GM19035 (cell line): ENCODE measurements at regions not wholly inside any gene's neighbourhood (a gene's known extent, or its start where the extent isn't known, plus 50 kb on each side); places are given as distances from the start of the nearest gene placed in this dataset.

Experiments
- ATAC-seq: cut with Tn5 transposase; IDR thresholded peaks from one replicate; pipeline ENCODE4 v1.9.1; 2021; ENCODE audit not compliant: unreplicated experiment

DNA sequence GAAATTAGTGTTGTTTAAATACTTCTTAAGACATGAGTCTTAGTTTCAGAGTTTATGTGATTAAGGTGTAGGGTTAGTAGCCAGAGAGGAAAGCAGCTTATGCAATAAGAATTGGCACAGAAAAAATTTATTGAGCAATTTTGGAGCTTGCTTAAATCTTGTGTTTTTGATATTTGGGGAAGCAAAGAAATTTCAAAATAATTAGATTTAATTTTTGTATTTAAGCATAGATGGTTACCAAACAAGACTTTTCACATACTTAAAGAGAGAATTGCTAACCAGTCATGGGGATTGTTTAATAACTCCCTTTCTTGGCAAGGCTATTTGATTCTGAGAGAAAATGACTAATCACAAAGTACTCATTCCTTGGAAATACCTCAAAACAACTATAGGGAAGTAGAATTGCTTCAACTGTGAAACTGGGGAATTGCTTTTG lies 202.0 kb upstream of the GRID2 start:
- ATAC-seq = no peak

DNA sequence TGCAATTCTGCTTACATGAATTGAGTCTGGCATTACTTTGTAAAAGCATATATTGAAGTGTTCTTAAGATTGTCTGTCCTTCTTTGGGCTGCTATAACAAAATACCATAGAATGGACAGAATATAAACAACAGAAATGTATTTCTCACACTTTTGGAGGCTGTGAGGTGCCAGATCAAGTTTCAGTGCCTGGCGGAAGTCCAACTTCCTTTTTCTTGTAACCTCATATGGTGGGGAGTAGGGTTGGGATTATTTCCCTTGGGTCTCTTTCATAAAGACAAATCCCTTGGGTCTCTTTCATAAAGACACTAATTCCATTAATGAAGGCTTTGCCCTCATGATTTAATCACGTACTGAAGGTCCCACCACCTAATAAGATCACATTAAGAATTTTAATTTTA lies 199.3 kb upstream of the GRID2 start:
- ATAC-seq = no peak

DNA sequence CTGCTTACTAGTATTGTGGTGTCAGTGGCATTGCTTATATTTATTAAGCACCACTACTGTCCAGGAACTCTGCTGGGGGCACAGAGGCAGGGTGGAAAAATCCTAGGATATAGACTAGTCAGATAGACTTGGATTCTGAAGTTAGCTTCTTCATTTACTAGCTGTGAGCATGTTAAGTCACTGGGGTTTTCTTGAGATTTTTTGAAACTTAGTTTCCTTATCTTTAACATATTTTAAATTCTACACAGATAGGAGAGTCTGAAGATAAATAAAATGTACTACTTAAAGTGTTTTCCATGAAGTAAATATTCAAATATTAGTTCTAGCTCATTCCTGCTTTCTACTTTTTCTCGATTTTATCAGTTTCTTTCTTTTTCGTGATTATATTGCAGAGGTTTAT lies 196.9 kb upstream of the GRID2 start:
- ATAC-seq = no peak

DNA sequence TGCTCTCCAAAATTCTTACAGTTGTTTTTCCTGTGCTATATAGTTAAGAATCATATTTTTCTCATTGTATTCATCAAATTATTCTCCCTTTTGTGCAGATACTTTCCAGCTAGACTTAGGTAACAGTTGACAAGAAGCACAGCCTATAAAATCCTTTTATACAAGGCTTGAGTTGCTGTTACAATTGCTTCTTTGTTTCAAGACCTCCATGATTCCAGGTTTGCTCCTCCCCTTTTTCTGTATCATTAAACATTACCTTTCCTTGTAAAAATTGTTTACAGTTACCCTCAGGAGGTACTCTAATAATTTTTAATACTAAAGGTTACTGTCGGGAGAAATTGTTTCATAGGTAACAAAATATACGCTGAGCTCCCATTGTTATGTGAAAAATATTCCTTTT lies 192.3 kb upstream of the GRID2 start:
- no peak for ATAC-seq

DNA sequence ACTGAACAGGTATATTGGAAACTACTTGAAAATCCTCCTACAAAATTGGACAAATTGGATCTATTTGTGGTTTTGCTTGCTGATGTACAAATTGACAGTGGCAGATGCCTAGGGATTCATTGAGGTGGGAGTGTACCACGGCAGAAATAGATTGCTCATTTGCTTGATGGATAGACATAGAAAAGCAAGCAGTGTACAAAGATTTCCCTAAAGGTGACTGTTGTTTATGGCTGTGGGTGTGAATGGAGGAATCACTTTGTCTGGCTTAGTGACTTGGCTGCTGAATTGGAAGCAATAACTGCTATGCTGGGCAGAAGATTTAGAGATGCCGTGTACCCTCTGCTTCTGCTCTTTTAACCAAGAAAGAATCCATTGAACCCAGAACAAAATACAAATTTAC lies 191.0 kb upstream of the GRID2 start:
- ATAC-seq = no peak

DNA sequence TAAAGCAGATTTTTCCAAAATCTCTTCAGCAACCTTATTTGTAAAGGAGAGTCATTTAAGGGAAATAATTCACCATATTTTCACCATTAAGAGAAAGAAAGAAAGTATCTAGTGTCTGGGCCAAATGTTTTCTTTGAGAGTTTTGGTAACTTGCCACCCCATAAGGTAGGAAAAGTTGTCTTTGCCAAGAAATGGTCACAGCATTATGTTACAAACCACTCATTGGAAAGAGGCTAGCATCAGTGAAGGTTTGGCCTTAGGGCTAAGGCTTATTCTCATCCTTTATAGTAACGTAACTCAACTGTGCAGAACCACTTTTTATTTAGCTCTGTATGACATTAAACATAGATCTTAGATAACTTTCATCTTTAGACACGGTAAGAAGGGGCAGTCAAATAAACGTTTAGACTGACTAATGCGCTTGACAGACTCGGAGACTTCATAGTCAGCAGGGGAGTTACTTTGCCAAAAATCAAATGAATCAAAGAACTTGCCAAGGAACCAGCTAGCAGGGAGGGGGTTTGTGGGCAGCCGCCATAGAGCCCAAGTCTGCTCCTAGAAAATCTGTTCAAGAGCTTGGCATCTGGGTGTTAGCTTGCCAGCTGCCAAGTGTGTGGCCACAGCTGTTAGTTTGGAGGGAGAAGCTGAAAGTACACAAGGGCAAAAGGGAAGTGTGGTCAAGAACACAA lies 182.8 kb upstream of the GRID2 start:
- ATAC-seq = no peak

DNA sequence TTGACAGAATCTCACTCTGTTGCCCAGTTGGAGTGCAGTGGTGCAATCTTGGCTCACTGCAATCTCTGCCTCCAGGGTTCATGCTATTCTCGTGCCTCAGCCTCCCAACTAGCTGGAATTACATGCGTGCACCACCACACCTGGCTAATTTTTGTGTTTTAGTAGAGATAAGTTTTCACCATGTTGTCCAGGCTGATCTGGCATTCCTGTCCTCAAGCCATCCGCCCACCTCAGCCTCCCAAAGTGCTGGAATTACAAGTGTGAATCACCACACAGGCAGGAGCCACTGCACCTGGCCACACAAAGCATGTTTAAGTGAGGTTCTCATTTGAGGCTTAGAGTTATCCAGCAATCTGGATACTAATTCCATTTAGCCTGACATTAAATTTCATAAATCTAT lies 180.9 kb upstream of the GRID2 start:
- no peak for ATAC-seq

DNA sequence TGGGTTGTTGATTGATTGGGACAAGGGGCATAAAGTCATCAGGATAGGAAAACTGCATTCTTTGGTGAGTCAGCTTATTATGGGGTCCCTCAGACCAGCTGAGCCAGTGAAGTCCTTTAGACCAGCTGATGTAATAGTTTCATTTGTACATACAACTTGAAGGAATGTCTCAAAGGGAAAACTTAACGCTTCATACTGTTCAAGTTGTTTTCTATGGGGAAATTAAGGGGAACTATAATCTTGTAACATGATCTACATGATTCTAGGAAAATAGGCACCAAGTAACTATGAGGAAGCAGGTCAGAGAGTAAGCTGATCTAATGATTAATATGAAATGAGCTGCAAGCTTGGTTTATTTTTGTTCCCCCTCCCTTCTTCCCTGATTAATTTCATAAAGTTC lies 175.1 kb upstream of the GRID2 start:
- no peak for ATAC-seq

DNA sequence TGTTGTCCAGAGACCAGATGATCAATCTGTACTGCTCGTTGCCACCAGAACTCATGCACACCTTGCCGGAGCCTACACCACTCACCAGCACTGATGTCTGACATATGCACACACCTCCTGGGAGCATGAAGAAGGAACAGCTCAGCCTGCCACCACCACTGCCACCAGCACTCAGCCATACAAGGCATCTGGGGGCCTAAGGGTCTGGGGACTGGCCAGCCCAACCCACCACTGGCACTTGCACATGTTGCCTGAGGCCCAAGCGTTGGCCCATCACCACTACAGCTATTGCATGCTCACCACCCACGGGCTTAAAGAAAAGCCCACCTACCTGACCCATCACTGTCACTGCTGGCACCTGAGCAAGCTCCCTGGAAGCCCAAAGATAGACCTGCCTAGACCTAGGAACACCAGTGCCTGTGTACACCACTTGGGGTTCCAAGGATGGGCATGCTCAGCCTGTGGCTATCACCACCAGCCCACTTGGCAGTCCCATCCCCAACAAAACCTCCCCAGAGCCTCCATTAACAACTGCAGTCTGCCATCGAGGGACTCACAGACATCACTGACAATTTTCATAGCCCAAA lies 174.3 kb upstream of the GRID2 start:
- no peak for ATAC-seq

DNA sequence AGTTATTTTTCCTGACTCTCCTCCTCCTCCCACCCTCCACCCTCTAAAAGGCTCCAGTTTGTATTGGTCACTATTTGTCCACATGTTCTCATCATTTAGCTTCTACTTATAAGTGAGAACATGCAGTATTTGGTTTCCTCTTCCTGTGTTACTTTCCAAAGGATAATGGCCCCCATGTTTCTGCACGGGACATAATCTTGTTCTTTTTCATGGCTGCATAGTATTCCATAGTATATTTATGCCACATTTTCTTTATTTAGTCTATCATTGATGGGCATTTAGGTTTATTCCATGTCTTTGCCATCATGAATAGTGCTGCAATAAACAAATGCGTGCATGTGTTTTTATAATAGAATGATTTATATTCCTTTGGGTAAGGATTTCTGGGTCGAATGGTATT lies 167.3 kb upstream of the GRID2 start:
- no peak for ATAC-seq

DNA sequence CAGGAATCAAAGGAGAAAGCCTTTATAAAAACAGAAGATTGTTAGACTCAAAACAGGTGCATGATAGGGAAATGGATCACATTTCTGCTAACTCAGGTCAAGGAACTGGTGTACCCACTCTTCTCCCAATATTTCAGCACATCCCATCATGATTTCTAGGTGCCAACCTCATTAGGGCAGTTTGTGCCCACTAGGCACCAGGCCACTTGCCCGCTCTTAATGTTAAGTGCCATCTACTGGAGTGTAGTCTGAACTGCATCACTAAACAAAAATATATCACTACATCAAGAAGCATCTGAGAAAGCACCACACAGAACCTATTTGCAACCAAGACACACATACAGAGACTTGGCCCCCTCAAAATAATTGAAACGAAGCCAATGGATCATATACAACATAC lies 140.4 kb upstream of the GRID2 start:
- ATAC-seq = no peak

DNA sequence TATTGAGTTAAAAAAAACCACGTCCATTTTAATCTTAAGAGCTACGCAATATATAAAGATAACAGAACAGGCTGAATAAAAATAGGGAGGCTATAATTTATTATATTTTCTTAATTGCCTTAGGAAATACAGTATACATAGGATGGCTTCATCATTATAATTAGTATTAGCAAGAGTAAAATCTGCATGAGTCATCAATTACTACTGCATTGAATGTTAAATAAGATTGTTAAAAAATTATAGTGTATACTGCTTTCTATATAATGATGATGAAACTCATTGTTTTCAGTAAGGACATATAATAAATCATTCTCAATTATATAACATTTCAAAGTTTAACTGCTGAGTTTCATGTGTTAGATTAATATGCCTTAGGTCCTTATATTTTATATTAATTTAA lies 133.4 kb upstream of the GRID2 start:
- no peak for ATAC-seq

DNA sequence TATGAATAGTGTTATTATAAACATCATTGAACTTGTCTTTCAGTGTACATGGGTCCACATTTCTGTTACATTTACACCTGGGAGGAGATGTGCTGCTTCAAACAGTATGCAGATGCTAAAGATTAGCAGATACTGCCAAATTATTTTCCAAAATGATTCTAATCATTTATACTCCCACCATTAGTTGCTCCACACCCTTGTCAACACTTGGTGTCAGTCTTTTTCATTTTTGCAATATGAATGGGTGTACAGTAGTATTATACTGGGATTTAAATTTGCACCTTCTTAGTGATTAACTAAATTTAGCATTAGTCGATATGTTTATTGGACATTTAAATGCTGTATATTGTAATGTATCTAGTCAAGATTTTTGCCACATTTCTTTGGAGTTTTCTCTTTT lies 131.6 kb upstream of the GRID2 start:
- ATAC-seq = no peak

DNA sequence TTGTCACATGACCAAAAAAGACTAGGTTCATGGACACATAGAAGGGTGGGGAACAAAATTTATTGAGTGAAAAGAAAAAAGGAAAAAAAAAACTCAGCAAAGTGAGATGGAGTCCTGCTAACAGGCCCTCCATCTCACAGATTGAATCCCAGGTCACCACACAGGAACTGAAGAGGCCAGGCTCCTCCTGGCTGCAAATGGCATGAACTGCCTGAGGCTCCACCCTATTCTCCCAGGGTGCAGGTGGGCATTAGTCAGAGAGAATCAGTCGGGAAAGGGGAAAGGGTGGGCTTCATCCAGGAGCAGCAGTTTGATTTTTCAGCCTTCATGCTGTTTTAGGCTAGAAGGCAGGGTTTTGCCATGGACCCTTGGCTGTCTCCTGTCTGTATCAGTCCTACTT lies 128.5 kb upstream of the GRID2 start:
- no peak for ATAC-seq

DNA sequence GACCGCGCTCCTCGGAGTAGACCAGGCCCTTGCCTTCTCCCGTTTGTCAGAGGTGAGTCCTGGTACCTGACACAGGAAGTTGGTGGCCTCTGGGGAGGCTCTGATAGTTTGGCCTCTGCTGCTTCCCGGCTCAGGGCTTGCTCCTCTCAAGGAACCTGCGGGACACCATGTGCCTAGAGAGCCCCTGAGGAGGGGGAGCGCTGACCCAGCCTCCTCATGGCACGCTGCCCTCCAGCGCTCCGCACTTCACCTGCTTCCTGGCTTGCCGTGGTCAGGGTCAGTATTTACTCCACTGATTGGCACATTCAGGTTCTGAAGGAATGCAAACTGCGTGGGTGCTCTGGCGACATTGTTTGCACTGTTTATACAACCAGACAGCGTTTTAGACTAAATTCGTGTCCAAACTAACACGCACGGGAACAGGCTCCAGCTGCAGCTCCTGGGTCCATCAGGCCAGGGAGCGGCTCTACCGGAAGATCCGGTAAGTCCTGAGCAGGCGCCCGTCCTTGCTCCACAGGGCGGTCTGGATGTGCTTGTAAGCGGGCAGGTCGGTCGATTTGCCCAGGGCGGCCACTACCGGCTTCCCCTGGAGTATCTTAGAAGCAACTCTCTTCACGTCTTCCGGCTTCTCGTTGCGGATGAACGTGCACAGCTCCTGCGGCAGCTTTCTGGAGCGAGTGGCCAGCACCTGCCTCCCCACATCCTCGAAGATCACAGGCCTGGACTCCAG lies 121.6 kb upstream of the GRID2 start:
- no peak for ATAC-seq

DNA sequence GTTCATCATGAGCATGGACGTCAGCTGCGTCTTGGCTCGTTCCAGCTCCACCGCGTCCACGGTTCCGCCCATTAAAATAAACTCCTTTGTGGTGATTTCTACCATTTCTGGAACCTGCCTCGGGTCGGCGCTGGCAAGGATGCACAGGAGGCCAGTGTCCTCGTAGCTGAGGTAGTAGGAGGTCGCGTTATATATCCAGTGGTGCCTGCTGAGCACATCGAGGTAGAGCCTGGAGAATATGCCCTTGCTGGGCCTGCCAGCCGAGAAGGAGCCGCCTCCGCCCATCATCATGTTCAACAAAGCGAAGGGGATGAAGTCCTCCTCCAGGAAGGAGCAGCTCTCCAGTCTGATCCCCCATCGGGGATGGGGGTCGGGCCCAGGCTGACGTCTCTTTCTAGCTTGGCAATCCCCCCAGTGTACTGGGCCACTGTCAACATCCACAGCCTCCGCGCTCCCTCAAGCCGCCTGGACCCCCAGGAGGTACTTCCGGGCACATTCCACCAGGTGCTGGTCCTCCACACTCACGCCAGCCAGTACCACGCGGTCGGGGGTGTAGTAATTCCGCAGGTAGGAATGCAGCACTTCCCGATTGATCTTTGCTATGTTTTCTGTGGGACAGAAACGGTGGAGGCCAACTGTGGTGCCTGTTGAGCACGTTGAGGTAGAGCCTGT lies 120.9 kb upstream of the GRID2 start:
- ATAC-seq = no peak

DNA sequence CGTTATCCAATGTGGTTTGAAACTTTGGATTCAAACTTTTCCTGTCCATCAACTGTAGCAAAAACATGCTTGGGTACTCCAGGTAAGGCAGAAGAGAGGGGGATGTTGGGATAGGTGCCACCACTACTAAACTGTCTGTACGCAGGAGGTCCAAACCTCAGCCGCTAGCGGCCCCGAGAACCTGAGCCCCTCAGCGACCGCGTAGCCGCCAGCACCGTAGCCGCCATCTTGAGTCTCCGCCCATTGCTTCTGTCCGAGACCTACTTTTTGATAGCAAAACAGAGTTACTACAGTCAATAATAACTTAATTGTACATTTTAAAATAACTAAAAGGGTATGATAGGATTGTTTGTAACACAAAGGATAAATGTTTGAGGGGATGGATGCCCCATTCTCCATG lies 119.9 kb upstream of the GRID2 start:
- no peak for ATAC-seq

DNA sequence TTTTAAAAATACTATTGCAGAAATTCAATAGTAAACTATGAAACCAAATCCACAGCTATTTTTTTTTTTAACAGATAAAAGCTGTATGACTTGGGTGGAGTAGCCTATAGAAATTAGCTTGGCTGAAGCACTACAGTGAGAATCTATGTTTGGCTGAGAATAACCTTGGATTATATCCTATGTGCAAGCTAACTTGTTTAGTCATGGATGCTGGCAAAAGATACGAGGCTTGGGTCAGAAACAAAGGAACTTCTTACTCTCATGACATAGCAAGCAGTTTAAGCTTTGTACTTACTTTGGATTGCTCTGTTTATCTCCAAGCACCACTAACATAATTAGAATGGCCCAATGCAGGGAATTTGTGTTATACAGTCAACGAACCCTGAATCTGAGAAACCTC lies 119.2 kb upstream of the GRID2 start:
- no peak for ATAC-seq

DNA sequence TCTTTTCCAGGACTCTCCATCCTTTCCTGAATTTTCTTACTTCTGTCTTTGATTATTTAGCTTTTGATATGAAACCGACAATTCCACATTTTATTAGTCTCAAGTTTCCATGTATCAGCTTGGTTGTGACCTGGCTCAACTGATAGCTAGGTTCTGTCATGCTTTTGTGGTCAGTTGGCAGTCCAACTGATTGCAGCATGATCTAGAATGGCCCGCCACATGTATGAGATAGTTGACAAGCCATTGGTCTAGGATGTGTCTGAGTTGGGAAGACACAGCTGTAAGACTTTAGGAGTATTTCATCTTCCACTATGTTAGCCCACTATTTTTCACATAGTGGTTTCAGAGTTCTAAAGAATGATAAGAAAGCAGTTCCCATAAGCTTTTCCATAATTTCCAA lies 117.5 kb upstream of the GRID2 start:
- no peak for ATAC-seq

DNA sequence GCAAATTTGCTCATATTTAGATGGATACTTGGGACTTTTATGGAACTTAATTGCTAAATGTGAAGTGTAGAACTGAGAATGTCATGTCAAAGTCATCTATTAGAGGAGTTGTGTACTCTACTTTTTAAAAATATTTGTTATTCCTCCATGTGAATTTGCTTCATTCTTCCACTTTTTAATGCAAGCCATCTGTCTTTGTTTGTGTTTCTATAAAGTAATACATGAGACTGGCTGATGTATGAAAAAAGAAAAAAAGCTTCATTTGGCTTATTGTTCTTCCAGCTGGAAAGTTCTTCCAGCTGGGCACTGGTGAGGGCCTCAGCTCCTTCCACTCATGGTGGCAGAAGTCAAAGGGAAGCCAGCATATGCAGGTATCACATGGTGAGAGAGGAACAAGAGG lies 114.6 kb upstream of the GRID2 start:
- no peak for ATAC-seq

DNA sequence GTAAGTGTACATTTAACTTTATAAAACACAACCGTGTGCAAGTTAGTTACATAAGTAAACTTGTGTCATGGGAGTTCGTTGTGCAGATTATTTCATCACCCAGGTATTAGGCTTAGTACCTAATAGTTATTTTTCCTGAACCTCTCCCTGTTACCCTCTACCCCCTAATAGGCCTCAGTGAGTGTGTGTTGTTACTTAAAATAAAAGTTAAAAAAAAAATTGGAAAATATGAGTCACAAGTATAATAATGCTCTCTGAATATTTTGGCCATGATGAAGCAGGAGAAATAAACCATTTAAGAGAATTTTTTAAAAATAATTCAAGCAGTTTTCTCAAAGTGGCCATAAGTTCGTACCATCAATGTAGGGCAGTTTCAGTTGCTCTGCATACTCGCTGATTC lies 105.1 kb upstream of the GRID2 start:
- no peak for ATAC-seq

DNA sequence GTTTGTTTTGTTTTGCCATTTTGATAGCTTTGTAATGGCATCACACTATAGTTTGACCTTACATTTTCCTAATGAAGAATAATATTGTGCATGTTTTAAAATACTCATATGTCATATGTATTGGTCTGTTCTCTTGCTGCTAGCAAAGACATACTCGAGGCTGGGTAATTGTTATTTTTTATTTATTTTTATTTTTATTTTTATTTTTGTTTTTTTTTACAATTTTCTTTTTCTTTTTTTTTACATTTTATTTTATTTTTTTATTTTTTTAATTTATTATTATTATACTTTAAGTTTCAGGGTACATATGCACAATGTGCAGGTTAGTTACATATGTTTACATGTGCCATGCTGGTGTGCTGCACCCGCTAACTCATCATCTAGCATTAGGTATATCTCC lies 104.6 kb upstream of the GRID2 start:
- ATAC-seq = no peak
